NCI-H1105 (cell line): ENCODE measurements at regions not wholly inside any gene's neighbourhood (a gene's known extent, or its start where the extent isn't known, plus 50 kb on each side); places are given as distances from the start of the nearest gene placed in this dataset.

Experiments
- DNase-seq: peaks from one replicate; lab custom pipeline; 2025; lab: John Stamatoyannopoulos, UW

- no peak for DNase-seq
Observed at GRCh38 chr7:113460067-113460466, 341.7 kb upstream of the SMIM30 start.

- no peak for DNase-seq
Observed at GRCh38 chr7:113456533-113456932, 338.2 kb upstream of the SMIM30 start.

- no peak for DNase-seq
Observed at GRCh38 chr7:113454597-113455169, 336.3 kb upstream of the SMIM30 start.

GRCh38 chr7:113452245-113452644 is 333.9 kb upstream of the SMIM30 start:
- DNase-seq = no peak

GRCh38 chr7:113446791-113447190 is 328.4 kb upstream of the SMIM30 start:
- DNase-seq = no peak

- DNase-seq = no peak
Observed at GRCh38 chr7:113446391-113446790, 328.0 kb upstream of the SMIM30 start.

GRCh38 chr7:113444261-113444660 is 325.9 kb upstream of the SMIM30 start:
- no peak for DNase-seq

- DNase-seq = no peak
Observed at GRCh38 chr7:113440173-113440572, 321.8 kb upstream of the SMIM30 start.

- no peak for DNase-seq
Observed at GRCh38 chr7:113431406-113431805, 313.1 kb upstream of the SMIM30 start.

- DNase-seq = no peak
Observed at GRCh38 chr7:113424185-113424817, 305.9 kb upstream of the SMIM30 start.

GRCh38 chr7:113421696-113422330 is 303.5 kb upstream of the SMIM30 start:
- DNase-seq = peak; percentile 87

GRCh38 chr7:113414401-113415035 is 296.2 kb upstream of the SMIM30 start:
- peak; percentile 70 for DNase-seq

GRCh38 chr7:113412410-113412809 is 294.1 kb upstream of the SMIM30 start:
- no peak for DNase-seq

GRCh38 chr7:113410796-113411195 is 292.4 kb upstream of the SMIM30 start:
- DNase-seq = no peak

GRCh38 chr7:113408999-113409398 is 290.6 kb upstream of the SMIM30 start:
- no peak for DNase-seq

- DNase-seq = no peak
Observed at GRCh38 chr7:113405296-113406056, 287.1 kb upstream of the SMIM30 start.

GRCh38 chr7:113404245-113404644 is 285.9 kb upstream of the SMIM30 start:
- DNase-seq = no peak

GRCh38 chr7:113402482-113402881 is 284.1 kb upstream of the SMIM30 start:
- no peak for DNase-seq

- DNase-seq = no peak
Observed at GRCh38 chr7:113402005-113402404, 283.7 kb upstream of the SMIM30 start.

GRCh38 chr7:113394856-113395255 is 276.5 kb upstream of the SMIM30 start:
- DNase-seq = no peak

GRCh38 chr7:113392841-113393540 is 274.6 kb upstream of the SMIM30 start:
- no peak for DNase-seq

- no peak for DNase-seq
Observed at GRCh38 chr7:113392421-113392820, 274.1 kb upstream of the SMIM30 start.
